PC-9 (cell line): ENCODE measurements at regions not wholly inside any gene's neighbourhood (a gene's known extent, or its start where the extent isn't known, plus 50 kb on each side); places are given as distances from the start of the nearest gene placed in this dataset.

ENCODE experiments used
- BruUV-seq: library from RNA; stranded (reverse); fragments of 400-500 nt; replicated peaks from 2 replicates; lab custom pipeline; 2021; lab: Mats Ljungman, UMichigan
- CTCF ChIA-PET: fragments of 300-600 bp; sonication (Branson Sonifier 250); formaldehyde crosslinking; loops from one replicate; lab custom pipeline; 2022; ENCODE audit warnings: antibody characterized with exemption; lab: Charles Lee
- POLR2A ChIA-PET: fragments of 300-600 bp; sonication (Branson Sonifier 250); formaldehyde crosslinking; loops from one replicate; lab custom pipeline; 2022; ENCODE audit warnings: antibody characterized with exemption; ENCODE audit not compliant: unreplicated experiment; lab: Charles Lee
- DNase-seq, 2 experiments: peaks; one replicate each; pipeline versions ENCODE4 v3.0.0 to v3.0.0-alpha.2; 2015 to 2022; ENCODE audit warnings: mixed read lengths in 1 of 2
- H2AFZ ChIP-seq: fragments of 200-600 bp; sonication (generic); 2 replicates; pipeline ENCODE4 v1.8.1; 2017; ENCODE audit warnings: antibody characterized with exemption
- H3F3A ChIP-seq: fragments of 200-600 bp; sonication (generic); 2 replicates; pipeline ENCODE4 v1.8.1; 2017; ENCODE audit warnings: antibody characterized with exemption, mild to moderate bottlenecking, low read depth; ENCODE audit not compliant: insufficient read depth
- H3K27ac ChIP-seq: fragments of 200-600 bp; sonication (generic); 2 replicates; pipeline ENCODE4 v1.6.1; 2016; ENCODE audit warnings: mixed run types
- H3K27me3 ChIP-seq: fragments of 200-600 bp; sonication (generic); 2 replicates; pipeline ENCODE4 v1.6.1; 2016; ENCODE audit warnings: low read depth, mixed run types; ENCODE audit not compliant: insufficient read depth
- H3K36me3 ChIP-seq: fragments of 200-600 bp; sonication (generic); 2 replicates; pipeline ENCODE4 v1.6.1; 2016; ENCODE audit warnings: low read depth, mixed run types
- H3K4me1 ChIP-seq: fragments of 200-600 bp; sonication (generic); replicated peaks from 2 replicates; pipeline ENCODE4 v1.6.1; 2016; ENCODE audit warnings: mixed run types; ENCODE audit not compliant: insufficient read depth
- H3K4me2 ChIP-seq: fragments of 200-600 bp; sonication (generic); 2 replicates; pipeline ENCODE4 v1.6.1; 2017; ENCODE audit warnings: mixed run types
- H3K4me3 ChIP-seq: fragments of 200-600 bp; sonication (generic); 2 replicates; pipeline ENCODE4 v1.6.1; 2016; ENCODE audit warnings: mixed run types
- H3K79me2 ChIP-seq: fragments of 200-600 bp; sonication (generic); 2 replicates; pipeline ENCODE4 v1.6.1; 2017; ENCODE audit warnings: low read depth, mixed run types
- H3K9me2 ChIP-seq: fragments of 200-600 bp; sonication (generic); 2 replicates; pipeline ENCODE4 v1.8.1; 2017; ENCODE audit warnings: mild to moderate bottlenecking; ENCODE audit not compliant: insufficient read depth
- H3K9me3 ChIP-seq: fragments of 200-600 bp; sonication (generic); 2 replicates; pipeline ENCODE4 v1.8.1; 2016; ENCODE audit warnings: low read depth; ENCODE audit not compliant: insufficient read depth
- H4K20me1 ChIP-seq: fragments of 200-600 bp; sonication (generic); 2 replicates; pipeline ENCODE4 v1.8.1; 2017; ENCODE audit not compliant: insufficient read depth
- EZH2 ChIP-seq: fragments of 200-600 bp; sonication (generic); IDR thresholded peaks from 2 replicates; pipeline ENCODE4 v1.8.0; 2017; ENCODE audit warnings: antibody characterized with exemption, low read depth
- intact Hi-C: fragments of 100-400 bp; cut with micrococcal nuclease; formaldehyde crosslinking; loops from one replicate; pipeline ENCODE4 v1.10.0; 2022; ENCODE audit not compliant: unreplicated experiment
- TF ChIP-seq, protein P1 (sequence below): fragments of 200-600 bp; sonication (generic); conservative IDR thresholded peaks from 2 replicates; pipeline ENCODE4 v1.6.1; 2017; ENCODE audit warnings: mixed run types, antibody characterized with exemption, mild to moderate bottlenecking, moderate library complexity

DNA sequence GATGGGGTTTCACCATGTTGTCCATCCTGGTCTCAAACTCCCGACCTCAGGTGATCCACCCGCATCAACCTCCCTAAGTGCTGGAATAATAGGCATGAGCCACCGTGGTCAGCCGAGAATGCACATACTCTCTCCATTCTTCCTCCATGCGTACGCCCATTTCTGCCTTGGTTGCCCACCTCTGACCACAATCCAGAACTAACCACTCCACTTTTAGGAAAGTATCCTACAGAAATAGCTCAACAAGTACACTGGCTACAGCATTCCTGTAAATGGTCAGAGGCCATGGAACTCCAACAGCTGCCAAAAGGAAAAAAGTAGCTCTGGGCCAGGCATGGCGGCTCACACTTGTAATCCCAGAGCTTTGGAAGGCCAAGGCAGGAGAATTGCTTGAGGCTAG, 60.7 kb downstream of the IRF2BPL start:
- H3K4me2 ChIP-seq, result no peak overlapping the region
- no peak overlapping the region for H3K4me3 ChIP-seq
- BruUV-seq, result no TSS peak
- no peaks in the 10 kb centered on the region for H3K27me3 ChIP-seq
- POLR2A ChIA-PET, result interaction anchor here (0.6 kb wide), 1 partner anchor 137 kb away, joined by 3 read pairs; no protein-coding TSS in a partner anchor
- no peaks in the 10 kb centered on the region for H3K9me3 ChIP-seq
- H3K27ac ChIP-seq, result no peak overlapping the region
- H2AFZ ChIP-seq, result no peak overlapping the region
- intact Hi-C loops, result no loop called here
- H3K4me1 ChIP-seq, result peaks cover 13% of the 10 kb centered on the region
- CTCF ChIA-PET, result no interaction called here
- H3K9me2 ChIP-seq, result no peaks in the 10 kb centered on the region
- no peak for TF ChIP-seq EZH2
- TF ChIP-seq, protein P1, sequence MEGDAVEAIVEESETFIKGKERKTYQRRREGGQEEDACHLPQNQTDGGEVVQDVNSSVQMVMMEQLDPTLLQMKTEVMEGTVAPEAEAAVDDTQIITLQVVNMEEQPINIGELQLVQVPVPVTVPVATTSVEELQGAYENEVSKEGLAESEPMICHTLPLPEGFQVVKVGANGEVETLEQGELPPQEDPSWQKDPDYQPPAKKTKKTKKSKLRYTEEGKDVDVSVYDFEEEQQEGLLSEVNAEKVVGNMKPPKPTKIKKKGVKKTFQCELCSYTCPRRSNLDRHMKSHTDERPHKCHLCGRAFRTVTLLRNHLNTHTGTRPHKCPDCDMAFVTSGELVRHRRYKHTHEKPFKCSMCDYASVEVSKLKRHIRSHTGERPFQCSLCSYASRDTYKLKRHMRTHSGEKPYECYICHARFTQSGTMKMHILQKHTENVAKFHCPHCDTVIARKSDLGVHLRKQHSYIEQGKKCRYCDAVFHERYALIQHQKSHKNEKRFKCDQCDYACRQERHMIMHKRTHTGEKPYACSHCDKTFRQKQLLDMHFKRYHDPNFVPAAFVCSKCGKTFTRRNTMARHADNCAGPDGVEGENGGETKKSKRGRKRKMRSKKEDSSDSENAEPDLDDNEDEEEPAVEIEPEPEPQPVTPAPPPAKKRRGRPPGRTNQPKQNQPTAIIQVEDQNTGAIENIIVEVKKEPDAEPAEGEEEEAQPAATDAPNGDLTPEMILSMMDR, result no peak
- H3K79me2 ChIP-seq, result no peaks in the 10 kb centered on the region
- DNase-seq, result no peak
- peaks cover 38% of the 10 kb centered on the region for H3F3A ChIP-seq
- no peaks in the 10 kb centered on the region for H4K20me1 ChIP-seq
- no peaks in the 10 kb centered on the region for H3K36me3 ChIP-seq

DNA sequence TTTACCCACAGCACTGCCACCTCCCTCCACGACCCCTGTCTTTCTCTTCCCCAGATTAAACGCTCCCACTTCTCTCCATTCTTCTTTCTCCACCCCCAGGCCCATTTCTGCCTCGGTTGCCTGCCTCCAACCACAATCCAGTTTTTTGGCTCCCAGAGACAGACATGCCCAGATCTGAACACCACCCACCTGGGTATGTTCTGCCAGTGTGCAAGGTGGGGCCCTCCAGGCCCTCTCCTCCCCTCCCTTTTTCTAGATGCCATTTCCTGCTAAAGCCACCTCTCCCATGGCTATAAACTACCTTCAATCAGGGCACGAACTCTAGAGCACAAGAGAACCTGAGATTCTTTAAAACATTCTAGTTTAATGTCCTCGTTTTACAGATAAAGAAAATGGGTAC, 63.3 kb downstream of the IRF2BPL start:
- Histone ChIP-seq H3K4me3 (no peak overlapping the region), H3K27me3 (no peaks in the 10 kb centered on the region), H3K27ac (no peak overlapping the region), H2AFZ (no peak overlapping the region), H4K20me1 (no peaks in the 10 kb centered on the region), H3K36me3 (no peaks in the 10 kb centered on the region), H3K4me1 (peaks cover 35% of the 10 kb centered on the region), H3K4me2 (no peak overlapping the region), H3K79me2 (0 out of 2 replicates have a peak, but pooled peaks cover 5% of the 10 kb centered on the region), H3K9me3 (no peaks in the 10 kb centered on the region), H3F3A (peaks cover 50% of the 10 kb centered on the region), H3K9me2 (no peaks in the 10 kb centered on the region)
- no peak for TF ChIP-seq EZH2
- TF ChIP-seq, protein P1, result no peak
- ChIA-PET POLR2A (no interaction called here), CTCF (no interaction called here)
- BruUV-seq, result no TSS peak
- intact Hi-C loops, result no loop called here
- no peak for DNase-seq

DNA sequence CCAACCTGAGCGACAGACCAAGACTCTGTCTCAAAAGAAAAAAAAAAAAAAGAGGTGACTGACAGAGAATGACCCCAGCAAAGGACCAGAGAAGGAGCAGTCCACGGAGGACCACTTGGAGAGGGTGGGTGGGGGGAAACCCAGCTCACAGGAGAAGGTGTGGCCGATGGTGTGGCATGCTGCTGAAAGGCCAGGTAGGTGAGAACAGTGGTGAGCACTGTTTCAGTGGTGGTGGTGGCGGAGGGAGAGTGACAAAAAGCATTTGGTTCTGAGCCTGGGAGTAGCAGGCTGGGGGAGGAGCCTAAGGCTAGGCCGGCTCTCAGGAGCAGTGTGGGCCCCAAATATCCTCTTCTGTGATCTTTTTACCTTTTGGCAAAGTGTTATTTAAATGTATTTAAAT, 63.8 kb downstream of the IRF2BPL start:
- H2AFZ ChIP-seq, result no peak overlapping the region
- no peaks in the 10 kb centered on the region for H3K36me3 ChIP-seq
- no peak for TF ChIP-seq EZH2
- TF ChIP-seq, protein P1, result no peak
- no peak overlapping the region for H3K4me2 ChIP-seq
- no peaks in the 10 kb centered on the region for H3K9me3 ChIP-seq
- no peaks in the 10 kb centered on the region for H3K9me2 ChIP-seq
- no TSS peak for BruUV-seq
- H3K27me3 ChIP-seq, result no peaks in the 10 kb centered on the region
- H3K4me3 ChIP-seq, result no peak overlapping the region
- no peaks in the 10 kb centered on the region for H4K20me1 ChIP-seq
- no peak for DNase-seq
- peaks cover 41% of the 10 kb centered on the region for H3K4me1 ChIP-seq
- peaks cover 54% of the 10 kb centered on the region for H3F3A ChIP-seq
- H3K27ac ChIP-seq, result no peak overlapping the region
- H3K79me2 ChIP-seq, result 0 out of 2 replicates have a peak, but pooled peaks cover 9% of the 10 kb centered on the region
- CTCF ChIA-PET, result no interaction called here
- POLR2A ChIA-PET, result interaction anchor here (0.6 kb wide), 1 partner anchor 252 kb away, joined by 8 read pairs; no protein-coding TSS in a partner anchor
- intact Hi-C loops, result no loop called here
